ENCODE measurements at regions not wholly inside any gene's neighbourhood (a gene's known extent, or its start where the extent isn't known, plus 50 kb on each side); places are given as distances from the start of the nearest gene placed in this dataset.
A peak's percentile ranks its signal among the peaks of the same experiment; 100 is the strongest.
"Not testable (repeated sequence)": the region's sequence is repeated elsewhere in the genome, so short reads cannot be mapped to it uniquely, and the experiment has no call there.

DNA sequence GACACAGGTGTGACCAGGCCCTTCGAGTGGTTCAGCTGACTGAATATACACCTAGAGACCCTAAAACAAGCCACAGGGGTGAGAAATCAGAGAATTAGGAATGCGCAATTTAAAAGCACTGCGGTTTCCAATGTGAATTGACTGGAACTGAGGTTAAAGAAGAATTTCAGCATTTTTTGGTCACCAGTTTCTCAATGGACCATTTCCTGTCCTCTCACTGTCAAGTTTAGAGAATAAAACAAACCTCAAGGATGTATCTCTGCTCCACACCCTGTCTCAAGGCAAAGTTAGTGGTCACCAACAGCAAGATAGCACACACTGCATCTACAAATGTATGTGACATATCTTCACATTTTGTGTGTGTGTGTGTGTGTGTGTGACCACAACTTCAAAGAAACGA is 143.8 kb upstream of the MAP3K1 start:
- no peak for DNase-seq
- Histone ChIP-seq H3K4me3 (ENCODE audit: low read length) (no peak overlapping the region), H3K36me3 (ENCODE audit: control insufficient read depth, insufficient read depth, low read length) (no peaks in the 10 kb centered on the region), H3K9me3 (ENCODE audit: control insufficient read depth, low read depth, low read length) (no peaks in the 10 kb centered on the region), H3K27ac (ENCODE audit: low read length) (no peak overlapping the region), H3K4me1 (ENCODE audit: control insufficient read depth, insufficient read depth, low read length) (peaks cover 29% of the 10 kb centered on the region), H3K27me3 (ENCODE audit: control insufficient read depth, insufficient read depth, low read length) (no peaks in the 10 kb centered on the region)
- no CpG with 5 or more reads among the region's 4 CpGs for WGBS (ENCODE audit: insufficient coverage, low lambda C conversion rate)

- no peaks in the 10 kb centered on the region for H3K9me3 ChIP-seq (ENCODE audit: control insufficient read depth, low read depth, low read length)
- no CpG with 5 or more reads among the region's 2 CpGs for WGBS (ENCODE audit: insufficient coverage, low lambda C conversion rate)
- peaks cover 23% of the 10 kb centered on the region for H3K4me1 ChIP-seq (ENCODE audit: control insufficient read depth, insufficient read depth, low read length)
- H3K27me3 ChIP-seq (ENCODE audit: control insufficient read depth, insufficient read depth, low read length), result no peaks in the 10 kb centered on the region
- no peak for DNase-seq
- no peaks in the 10 kb centered on the region for H3K36me3 ChIP-seq (ENCODE audit: control insufficient read depth, insufficient read depth, low read length)
- peak overlapping the region; percentile 79 for H3K27ac ChIP-seq (ENCODE audit: low read length)
- no peak overlapping the region for H3K4me3 ChIP-seq (ENCODE audit: low read length)
Measured at GRCh38 chr5:56670916-56671315, 144.4 kb upstream of the MAP3K1 start.

- no peaks in the 10 kb centered on the region for H3K36me3 ChIP-seq (ENCODE audit: control insufficient read depth, insufficient read depth, low read length)
- peak overlapping the region; percentile 79 for H3K27ac ChIP-seq (ENCODE audit: low read length)
- peak; percentile 82 to 93 for DNase-seq
- H3K27me3 ChIP-seq (ENCODE audit: control insufficient read depth, insufficient read depth, low read length), result no peaks in the 10 kb centered on the region
- no CpG with 5 or more reads among the region's 10 CpGs for WGBS (ENCODE audit: insufficient coverage, low lambda C conversion rate)
- peaks cover 20% of the 10 kb centered on the region for H3K4me1 ChIP-seq (ENCODE audit: control insufficient read depth, insufficient read depth, low read length)
- no peak overlapping the region for H3K4me3 ChIP-seq (ENCODE audit: low read length)
- no peaks in the 10 kb centered on the region for H3K9me3 ChIP-seq (ENCODE audit: control insufficient read depth, low read depth, low read length)
Measured at GRCh38 chr5:56669534-56670483, 145.5 kb upstream of the MAP3K1 start.

DNA sequence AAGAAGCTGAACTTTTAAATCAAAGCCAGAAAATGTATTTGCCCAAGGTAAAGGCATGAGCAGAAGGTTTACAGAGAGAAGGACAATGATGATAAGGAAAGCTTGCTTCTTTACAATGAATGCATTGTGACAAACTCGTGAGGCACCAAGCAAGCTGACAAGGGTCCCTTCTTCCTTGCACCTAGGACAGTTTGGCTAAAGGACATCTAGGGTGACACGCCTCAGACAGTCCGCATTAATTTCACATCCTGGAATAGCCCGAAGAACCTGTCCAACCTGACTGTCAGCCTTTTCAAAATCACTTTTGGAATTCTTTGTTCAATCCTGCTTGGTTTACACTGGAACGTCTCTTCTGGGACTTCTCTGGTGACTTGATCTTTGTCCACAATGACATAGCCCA is 146.4 kb upstream of the MAP3K1 start:
- no CpG with 5 or more reads among the region's 5 CpGs for WGBS (ENCODE audit: insufficient coverage, low lambda C conversion rate)
- no peak overlapping the region for H3K4me3 ChIP-seq (ENCODE audit: low read length)
- no peaks in the 10 kb centered on the region for H3K9me3 ChIP-seq (ENCODE audit: control insufficient read depth, low read depth, low read length)
- H3K27me3 ChIP-seq (ENCODE audit: control insufficient read depth, insufficient read depth, low read length), result no peaks in the 10 kb centered on the region
- H3K4me1 ChIP-seq (ENCODE audit: control insufficient read depth, insufficient read depth, low read length), result peaks cover 20% of the 10 kb centered on the region
- no peak overlapping the region for H3K27ac ChIP-seq (ENCODE audit: low read length)
- no peaks in the 10 kb centered on the region for H3K36me3 ChIP-seq (ENCODE audit: control insufficient read depth, insufficient read depth, low read length)
- peak; percentile 31 to 68 for DNase-seq

DNA sequence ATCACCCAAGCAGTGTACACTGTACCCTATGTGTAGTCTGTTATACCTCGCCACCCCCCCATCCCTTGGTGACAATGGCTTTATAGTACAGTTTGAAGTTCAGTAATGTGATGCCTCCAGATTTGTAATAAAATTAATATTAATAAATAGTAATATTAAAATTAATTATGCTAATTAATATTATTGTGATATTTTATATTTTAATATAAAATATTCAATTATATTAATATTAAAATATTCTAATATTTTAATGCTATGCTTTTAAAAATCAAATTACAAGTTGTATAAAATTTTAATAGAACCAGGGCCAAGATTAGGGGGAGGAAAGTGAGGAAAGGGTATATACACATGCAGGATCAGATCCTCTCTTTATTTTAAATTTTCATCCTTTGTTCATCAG is 147.7 kb upstream of the MAP3K1 start:
- no CpG with 5 or more reads among the region's 1 CpG for WGBS (ENCODE audit: insufficient coverage, low lambda C conversion rate)
- H3K27me3 ChIP-seq (ENCODE audit: control insufficient read depth, insufficient read depth, low read length), result no peaks in the 10 kb centered on the region
- no peak overlapping the region for H3K4me3 ChIP-seq (ENCODE audit: low read length)
- H3K4me1 ChIP-seq (ENCODE audit: control insufficient read depth, insufficient read depth, low read length), result peaks cover 20% of the 10 kb centered on the region
- no peak overlapping the region for H3K27ac ChIP-seq (ENCODE audit: low read length)
- no peaks in the 10 kb centered on the region for H3K36me3 ChIP-seq (ENCODE audit: control insufficient read depth, insufficient read depth, low read length)
- no peak for DNase-seq
- H3K9me3 ChIP-seq (ENCODE audit: control insufficient read depth, low read depth, low read length), result no peaks in the 10 kb centered on the region

GRCh38 chr5:56666901-56667300 is 148.4 kb upstream of the MAP3K1 start:
- Histone ChIP-seq H3K4me3 (ENCODE audit: low read length) (no peak overlapping the region), H3K4me1 (ENCODE audit: control insufficient read depth, insufficient read depth, low read length) (peaks cover 20% of the 10 kb centered on the region), H3K27me3 (ENCODE audit: control insufficient read depth, insufficient read depth, low read length) (no peaks in the 10 kb centered on the region), H3K27ac (ENCODE audit: low read length) (no peak overlapping the region), H3K36me3 (ENCODE audit: control insufficient read depth, insufficient read depth, low read length) (no peaks in the 10 kb centered on the region), H3K9me3 (ENCODE audit: control insufficient read depth, low read depth, low read length) (no peaks in the 10 kb centered on the region)
- no peak for DNase-seq
- WGBS (ENCODE audit: insufficient coverage, low lambda C conversion rate), result 94% methylated on average over 2 of the region's 6 CpGs

- H3K27ac ChIP-seq (ENCODE audit: low read length); H3K36me3 ChIP-seq (ENCODE audit: control insufficient read depth, insufficient read depth, low read length); DNase-seq; H3K4me3 ChIP-seq (ENCODE audit: low read length); H3K27me3 ChIP-seq (ENCODE audit: control insufficient read depth, insufficient read depth, low read length); H3K9me3 ChIP-seq (ENCODE audit: control insufficient read depth, low read depth, low read length): not testable (repeated sequence)
- H3K4me1 ChIP-seq (ENCODE audit: control insufficient read depth, insufficient read depth, low read length), result peaks cover 13% of the 10 kb centered on the region
- no CpG with 5 or more reads among the region's 3 CpGs for WGBS (ENCODE audit: insufficient coverage, low lambda C conversion rate)
Measured at GRCh38 chr5:56665117-56665516, 150.2 kb upstream of the MAP3K1 start.

DNA sequence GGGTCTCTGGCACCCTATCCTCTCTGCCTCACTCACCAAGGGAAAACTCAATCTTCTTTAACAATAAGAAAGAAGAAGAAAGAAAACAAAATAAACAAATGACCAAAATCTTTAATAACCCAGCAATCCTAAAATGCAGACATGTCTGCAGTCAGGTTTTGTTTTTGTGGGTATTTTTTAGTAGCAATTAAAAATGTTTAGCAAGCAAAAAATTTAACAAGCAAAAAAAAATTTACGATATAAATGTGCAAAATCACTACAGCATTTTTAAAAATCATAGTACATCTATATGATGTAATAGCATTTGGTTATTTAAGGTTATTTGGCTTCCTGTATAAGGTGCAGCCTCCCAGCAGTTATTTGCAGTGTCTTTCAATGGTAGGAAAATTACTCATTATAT is 151.3 kb upstream of the MAP3K1 start:
- Histone ChIP-seq H3K4me3 (ENCODE audit: low read length) (no peak overlapping the region), H3K36me3 (ENCODE audit: control insufficient read depth, insufficient read depth, low read length) (no peaks in the 10 kb centered on the region), H3K9me3 (ENCODE audit: control insufficient read depth, low read depth, low read length) (no peaks in the 10 kb centered on the region), H3K27ac (ENCODE audit: low read length) (no peak overlapping the region), H3K27me3 (ENCODE audit: control insufficient read depth, insufficient read depth, low read length) (no peaks in the 10 kb centered on the region), H3K4me1 (ENCODE audit: control insufficient read depth, insufficient read depth, low read length) (peaks cover 2% of the 10 kb centered on the region)
- WGBS (ENCODE audit: insufficient coverage, low lambda C conversion rate), result 88% methylated on average over 1 of the region's 1 CpG
- no peak for DNase-seq

- Histone ChIP-seq H3K27me3 (ENCODE audit: control insufficient read depth, insufficient read depth, low read length) (no peaks in the 10 kb centered on the region), H3K36me3 (ENCODE audit: control insufficient read depth, insufficient read depth, low read length) (no peaks in the 10 kb centered on the region), H3K9me3 (ENCODE audit: control insufficient read depth, low read depth, low read length) (no peaks in the 10 kb centered on the region), H3K27ac (ENCODE audit: low read length) (no peak overlapping the region), H3K4me3 (ENCODE audit: low read length) (no peak overlapping the region), H3K4me1 (ENCODE audit: control insufficient read depth, insufficient read depth, low read length) (no peaks in the 10 kb centered on the region)
- DNase-seq, result no peak
- WGBS (ENCODE audit: insufficient coverage, low lambda C conversion rate), result no CpG with 5 or more reads among the region's 4 CpGs
Measured at GRCh38 chr5:56663523-56663922, 151.8 kb upstream of the MAP3K1 start.

DNA sequence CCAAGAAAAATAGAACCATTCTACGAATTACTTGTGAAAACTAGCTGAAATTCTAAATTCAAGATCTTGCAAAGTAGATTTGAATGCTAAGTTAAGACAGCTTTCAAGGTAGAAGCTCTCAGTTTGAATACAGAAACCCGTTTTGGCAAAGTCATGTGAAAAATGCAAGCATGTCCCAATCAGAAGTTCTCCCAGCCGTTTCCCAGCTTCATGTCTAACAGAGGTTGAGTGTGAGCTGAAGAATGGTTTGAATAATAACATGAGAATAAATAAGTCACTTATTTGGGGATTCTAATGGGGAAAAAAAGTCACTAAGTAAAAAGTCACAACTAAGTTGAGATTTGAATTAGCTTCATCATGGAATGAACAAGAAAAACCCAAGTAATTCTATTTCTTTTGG is 152.5 kb upstream of the MAP3K1 start:
- H3K4me1 ChIP-seq (ENCODE audit: control insufficient read depth, insufficient read depth, low read length), result no peaks in the 10 kb centered on the region
- H3K9me3 ChIP-seq (ENCODE audit: control insufficient read depth, low read depth, low read length), result no peaks in the 10 kb centered on the region
- no peak for DNase-seq
- WGBS (ENCODE audit: insufficient coverage, low lambda C conversion rate), result 58% methylated on average over 2 of the region's 3 CpGs
- H3K27me3 ChIP-seq (ENCODE audit: control insufficient read depth, insufficient read depth, low read length), result no peaks in the 10 kb centered on the region
- no peaks in the 10 kb centered on the region for H3K36me3 ChIP-seq (ENCODE audit: control insufficient read depth, insufficient read depth, low read length)
- H3K27ac ChIP-seq (ENCODE audit: low read length), result no peak overlapping the region
- H3K4me3 ChIP-seq (ENCODE audit: low read length), result no peak overlapping the region

DNA sequence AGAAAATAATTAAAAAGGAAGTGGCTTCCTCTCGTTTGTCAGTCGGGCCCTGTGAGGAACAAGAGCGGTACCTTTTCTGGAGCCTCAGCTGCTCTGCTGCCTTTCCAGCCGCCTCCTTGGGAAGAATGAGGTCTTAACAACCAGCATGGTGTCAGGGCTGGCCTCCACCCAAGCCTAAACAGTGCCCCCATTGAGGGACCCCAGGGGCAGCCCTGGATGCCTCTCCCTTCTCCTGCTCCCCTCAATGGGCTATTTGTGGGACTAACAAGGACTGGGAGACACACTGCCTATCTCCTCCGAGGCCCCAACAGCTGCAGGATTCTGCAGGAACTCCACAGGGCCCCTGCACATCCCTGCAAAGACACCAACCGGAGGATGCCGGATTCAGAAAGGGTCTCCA is 155.4 kb upstream of the MAP3K1 start:
- Histone ChIP-seq H3K9me3 (ENCODE audit: control insufficient read depth, low read depth, low read length) (no peaks in the 10 kb centered on the region), H3K27ac (ENCODE audit: low read length) (no peak overlapping the region), H3K4me3 (ENCODE audit: low read length) (no peak overlapping the region), H3K4me1 (ENCODE audit: control insufficient read depth, insufficient read depth, low read length) (no peaks in the 10 kb centered on the region), H3K36me3 (ENCODE audit: control insufficient read depth, insufficient read depth, low read length) (no peaks in the 10 kb centered on the region), H3K27me3 (ENCODE audit: control insufficient read depth, insufficient read depth, low read length) (no peaks in the 10 kb centered on the region)
- WGBS (ENCODE audit: insufficient coverage, low lambda C conversion rate), result 100% methylated on average over 2 of the region's 7 CpGs
- DNase-seq, result no peak
